ENCODE measurements at regions not wholly inside any gene's neighbourhood (a gene's known extent, or its start where the extent isn't known, plus 50 kb on each side); places are given as distances from the start of the nearest gene placed in this dataset.

GRCh38 chr4:53744446-53745160 is 153.3 kb upstream of the LNX1 start:
- TF ChIP-seq CENPT (CRISPR knock-in tag; IDR thresholded peaks at IDR 0.05; ENCODE audit: low read depth) (no peak), ZNF232 (CRISPR knock-in tag; IDR thresholded peaks at IDR 0.05; ENCODE audit: borderline replicate concordance) (no peak)
